Suprapubic skin (tissue), 4 donors: ENCODE measurements at regions not wholly inside any gene's neighbourhood (a gene's known extent, or its start where the extent isn't known, plus 50 kb on each side); places are given as distances from the start of the nearest gene placed in this dataset.

Source experiments
- CTCF ChIP-seq, 2 donors: fragments of 200-600 bp in 1 of 2; fragments of 450-650 bp in 1 of 2; sonication (generic) in 1 of 2; IDR thresholded peaks; one replicate each; pipeline ENCODE4 v1.5.1; 2016 to 2019; ENCODE audit warnings: antibody characterized with exemption in 2 of 2, mild to moderate bottlenecking in 1 of 2, moderate library complexity in 1 of 2
- POLR2A ChIP-seq, 2 donors: fragments of 450-650 bp; IDR thresholded peaks; one replicate each; pipeline ENCODE4 v1.6.1; 2017; ENCODE audit warnings: antibody characterized with exemption in 2 of 2, mild to moderate bottlenecking in 2 of 2, moderate library complexity in 2 of 2
- POLR2AphosphoS5 ChIP-seq, 3 donors: sonication (generic); formaldehyde crosslinking; IDR thresholded peaks; one replicate each; pipeline ENCODE4 v1.6.1; 2017; ENCODE audit warnings: antibody characterized with exemption in 3 of 3

- no peak for TF ChIP-seq CTCF (IDR thresholded peaks at IDR 0.05)
- no peak for TF ChIP-seq POLR2AphosphoS5 (IDR thresholded peaks at IDR 0.05)
- TF ChIP-seq POLR2A (IDR thresholded peaks at IDR 0.05), result no peak
These were observed 170.6 kb downstream of the TEX29 start for GRCh38 chr13:111491021-111491420.
